WTC11 (cell line): ENCODE measurements at regions not wholly inside any gene's neighbourhood (a gene's known extent, or its start where the extent isn't known, plus 50 kb on each side); places are given as distances from the start of the nearest gene placed in this dataset.

Experiments used
- ATAC-seq: fragments of 200-7000 bp; cut with Tn5 transposase; 2 replicates; pipeline ENCODE4 v1.10.0; 2021; ENCODE audit warnings: mild to moderate bottlenecking, moderate library complexity
- CTCF ChIA-PET: fragments of 300-600 bp; sonication (Branson Sonifier 250); formaldehyde crosslinking; loops from one replicate; lab custom pipeline; 2021; ENCODE audit warnings: antibody characterized with exemption; lab: Charles Lee
- POLR2A ChIA-PET: fragments of 350-600 bp; sonication (Branson Sonifier 250); formaldehyde crosslinking; loops from one replicate; lab custom pipeline; 2021; ENCODE audit warnings: antibody characterized with exemption; lab: Charles Lee
- DNase-seq: peaks from one replicate; pipeline ENCODE4 v3.0.0; 2021; ENCODE audit warnings: low spot score
- H3K27ac Mint-ChIP-seq: 2 replicates; pipeline ENCODE4 v1.8.0; 2021; ENCODE audit warnings: mixed read lengths
- H3K27me3 Mint-ChIP-seq: 2 replicates; pipeline ENCODE4 v1.8.0; 2021; ENCODE audit warnings: low read depth, mild to moderate bottlenecking, moderate library complexity, mixed read lengths
- H3K36me3 Mint-ChIP-seq: 2 replicates; pipeline ENCODE4 v1.8.0; 2021; ENCODE audit warnings: mixed read lengths
- H3K4me1 Mint-ChIP-seq: 2 replicates; pipeline ENCODE4 v1.8.0; 2022; ENCODE audit warnings: mixed read lengths
- H3K4me3 Mint-ChIP-seq: 2 replicates; pipeline ENCODE4 v1.8.0; 2021; ENCODE audit warnings: mild to moderate bottlenecking, moderate library complexity, mixed read lengths
- H3K9me3 Mint-ChIP-seq: 2 replicates; pipeline ENCODE4 v1.8.0; 2021; ENCODE audit warnings: mixed read lengths
- CREB1 ChIP-seq: sonication (generic); formaldehyde crosslinking; IDR thresholded peaks from 2 replicates; pipeline ENCODE4 v1.8.0; 2023; ENCODE audit warnings: mild to moderate bottlenecking, missing genetic modification reagents
- CREM ChIP-seq: sonication (generic); formaldehyde crosslinking; IDR thresholded peaks from 2 replicates; pipeline ENCODE4 v1.8.1; 2022; ENCODE audit warnings: mild to moderate bottlenecking, missing genetic modification reagents, moderate library complexity
- ELF4 ChIP-seq: sonication (generic); formaldehyde crosslinking; IDR thresholded peaks from 2 replicates; pipeline ENCODE4 v1.8.1; 2022; ENCODE audit warnings: low read depth, mild to moderate bottlenecking, moderate library complexity, missing genetic modification reagents
- EMX1 ChIP-seq: fragments of 250-450 bp; sonication (Bioruptor Pico); IDR thresholded peaks from 2 replicates; pipeline ENCODE4 v1.8.0; 2021; ENCODE audit warnings: mild to moderate bottlenecking
- ETV6 ChIP-seq: sonication (generic); formaldehyde crosslinking; IDR thresholded peaks from 2 replicates; pipeline ENCODE4 v1.8.1; 2022; ENCODE audit warnings: mild to moderate bottlenecking, missing genetic modification reagents
- FOXJ3 ChIP-seq: sonication (generic); formaldehyde crosslinking; IDR thresholded peaks from 2 replicates; pipeline ENCODE4 v1.9.0; 2021; ENCODE audit warnings: missing genetic modification reagents, mild to moderate bottlenecking, borderline replicate concordance
- GRHL2 ChIP-seq: fragments of 250-450 bp; sonication (Bioruptor Pico); IDR thresholded peaks from 2 replicates; pipeline ENCODE4 v1.8.0; 2022; ENCODE audit warnings: mild to moderate bottlenecking, moderate library complexity; ENCODE audit not compliant: insufficient replicate concordance, severe bottlenecking
- IRF1 ChIP-seq: sonication (generic); formaldehyde crosslinking; IDR thresholded peaks from 2 replicates; pipeline ENCODE4 v1.8.0; 2023; ENCODE audit warnings: missing genetic modification reagents
- MLX ChIP-seq: sonication (generic); formaldehyde crosslinking; IDR thresholded peaks from 2 replicates; pipeline ENCODE4 v1.8.1; 2023; ENCODE audit warnings: mild to moderate bottlenecking, missing genetic modification reagents, moderate library complexity
- NFYB ChIP-seq: sonication (generic); formaldehyde crosslinking; conservative IDR thresholded peaks from 2 replicates; pipeline ENCODE4 v1.8.0; 2022; ENCODE audit warnings: low read depth, missing genetic modification reagents
- NR1H2 ChIP-seq: sonication (generic); formaldehyde crosslinking; IDR thresholded peaks from 2 replicates; pipeline ENCODE4 v1.9.0; 2021; ENCODE audit warnings: mild to moderate bottlenecking, moderate library complexity, missing genetic modification reagents
- PREB ChIP-seq: sonication (generic); formaldehyde crosslinking; IDR thresholded peaks from 2 replicates; pipeline ENCODE4 v1.8.1; 2022; ENCODE audit warnings: mild to moderate bottlenecking, missing genetic modification reagents, moderate library complexity, borderline replicate concordance
- SMAD3 ChIP-seq: sonication (generic); formaldehyde crosslinking; IDR thresholded peaks from 2 replicates; pipeline ENCODE4 v1.8.0; 2022; ENCODE audit warnings: missing genetic modification reagents, mild to moderate bottlenecking, borderline replicate concordance
- TEAD4 ChIP-seq: sonication (generic); formaldehyde crosslinking; IDR thresholded peaks from 2 replicates; pipeline ENCODE4 v1.8.0; 2022; ENCODE audit warnings: mild to moderate bottlenecking, missing genetic modification reagents
- TP53 ChIP-seq: sonication (generic); formaldehyde crosslinking; IDR thresholded peaks from 2 replicates; pipeline ENCODE4 v1.8.1; 2023; ENCODE audit warnings: mild to moderate bottlenecking, missing genetic modification reagents
- ZNF396 ChIP-seq: fragments of 250-450 bp; sonication (Bioruptor Pico); IDR thresholded peaks from 2 replicates; pipeline ENCODE4 v1.8.0; 2021; ENCODE audit warnings: mild to moderate bottlenecking, moderate library complexity, borderline replicate concordance
- TF ChIP-seq, protein P1 (sequence below): sonication (generic); formaldehyde crosslinking; IDR thresholded peaks from 2 replicates; pipeline ENCODE4 v1.8.0; 2023; ENCODE audit warnings: missing genetic modification reagents, mild to moderate bottlenecking, borderline replicate concordance
- TF ChIP-seq, protein P2 (sequence below): sonication (generic); formaldehyde crosslinking; IDR thresholded peaks from 2 replicates; pipeline ENCODE4 v1.8.1; 2023; ENCODE audit warnings: mild to moderate bottlenecking, missing genetic modification reagents, moderate library complexity
- TF ChIP-seq, protein P3 (sequence below): fragments of 250-450 bp; sonication (Bioruptor Pico); IDR thresholded peaks from 2 replicates; pipeline ENCODE4 v2.1.2; 2022; ENCODE audit warnings: mild to moderate bottlenecking, moderate library complexity

DNA sequence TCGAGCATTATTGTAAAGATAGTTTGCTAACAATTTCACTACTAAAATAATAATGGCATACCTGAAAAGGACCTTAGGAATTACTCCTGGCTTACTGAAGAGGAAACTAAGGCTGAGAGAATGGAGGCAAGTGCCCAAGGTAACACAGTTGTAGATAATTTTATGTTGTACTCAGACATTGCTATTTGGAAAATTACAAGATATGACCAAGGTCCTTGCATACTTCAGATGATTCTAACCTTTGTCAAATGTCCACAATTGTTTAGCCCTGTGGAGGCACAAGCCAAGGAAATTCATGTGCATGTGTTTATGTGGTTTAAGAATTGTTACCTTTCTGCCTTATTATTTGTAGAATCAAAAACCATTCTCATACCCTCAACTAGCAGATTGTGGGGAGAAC lies 105.7 kb downstream of the TUSC7 start (continued):
- TF ChIP-seq, protein P1, sequence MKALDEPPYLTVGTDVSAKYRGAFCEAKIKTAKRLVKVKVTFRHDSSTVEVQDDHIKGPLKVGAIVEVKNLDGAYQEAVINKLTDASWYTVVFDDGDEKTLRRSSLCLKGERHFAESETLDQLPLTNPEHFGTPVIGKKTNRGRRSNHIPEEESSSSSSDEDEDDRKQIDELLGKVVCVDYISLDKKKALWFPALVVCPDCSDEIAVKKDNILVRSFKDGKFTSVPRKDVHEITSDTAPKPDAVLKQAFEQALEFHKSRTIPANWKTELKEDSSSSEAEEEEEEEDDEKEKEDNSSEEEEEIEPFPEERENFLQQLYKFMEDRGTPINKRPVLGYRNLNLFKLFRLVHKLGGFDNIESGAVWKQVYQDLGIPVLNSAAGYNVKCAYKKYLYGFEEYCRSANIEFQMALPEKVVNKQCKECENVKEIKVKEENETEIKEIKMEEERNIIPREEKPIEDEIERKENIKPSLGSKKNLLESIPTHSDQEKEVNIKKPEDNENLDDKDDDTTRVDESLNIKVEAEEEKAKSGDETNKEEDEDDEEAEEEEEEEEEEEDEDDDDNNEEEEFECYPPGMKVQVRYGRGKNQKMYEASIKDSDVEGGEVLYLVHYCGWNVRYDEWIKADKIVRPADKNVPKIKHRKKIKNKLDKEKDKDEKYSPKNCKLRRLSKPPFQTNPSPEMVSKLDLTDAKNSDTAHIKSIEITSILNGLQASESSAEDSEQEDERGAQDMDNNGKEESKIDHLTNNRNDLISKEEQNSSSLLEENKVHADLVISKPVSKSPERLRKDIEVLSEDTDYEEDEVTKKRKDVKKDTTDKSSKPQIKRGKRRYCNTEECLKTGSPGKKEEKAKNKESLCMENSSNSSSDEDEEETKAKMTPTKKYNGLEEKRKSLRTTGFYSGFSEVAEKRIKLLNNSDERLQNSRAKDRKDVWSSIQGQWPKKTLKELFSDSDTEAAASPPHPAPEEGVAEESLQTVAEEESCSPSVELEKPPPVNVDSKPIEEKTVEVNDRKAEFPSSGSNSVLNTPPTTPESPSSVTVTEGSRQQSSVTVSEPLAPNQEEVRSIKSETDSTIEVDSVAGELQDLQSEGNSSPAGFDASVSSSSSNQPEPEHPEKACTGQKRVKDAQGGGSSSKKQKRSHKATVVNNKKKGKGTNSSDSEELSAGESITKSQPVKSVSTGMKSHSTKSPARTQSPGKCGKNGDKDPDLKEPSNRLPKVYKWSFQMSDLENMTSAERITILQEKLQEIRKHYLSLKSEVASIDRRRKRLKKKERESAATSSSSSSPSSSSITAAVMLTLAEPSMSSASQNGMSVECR (CRISPR knock-in tag): no peak
- TF ChIP-seq, protein P2, sequence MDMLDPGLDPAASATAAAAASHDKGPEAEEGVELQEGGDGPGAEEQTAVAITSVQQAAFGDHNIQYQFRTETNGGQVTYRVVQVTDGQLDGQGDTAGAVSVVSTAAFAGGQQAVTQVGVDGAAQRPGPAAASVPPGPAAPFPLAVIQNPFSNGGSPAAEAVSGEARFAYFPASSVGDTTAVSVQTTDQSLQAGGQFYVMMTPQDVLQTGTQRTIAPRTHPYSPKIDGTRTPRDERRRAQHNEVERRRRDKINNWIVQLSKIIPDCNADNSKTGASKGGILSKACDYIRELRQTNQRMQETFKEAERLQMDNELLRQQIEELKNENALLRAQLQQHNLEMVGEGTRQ (CRISPR knock-in tag): no peak
- no peak for TF ChIP-seq TEAD4 (CRISPR knock-in tag)
- no peak for TF ChIP-seq MLX
- TF ChIP-seq, protein P3, sequence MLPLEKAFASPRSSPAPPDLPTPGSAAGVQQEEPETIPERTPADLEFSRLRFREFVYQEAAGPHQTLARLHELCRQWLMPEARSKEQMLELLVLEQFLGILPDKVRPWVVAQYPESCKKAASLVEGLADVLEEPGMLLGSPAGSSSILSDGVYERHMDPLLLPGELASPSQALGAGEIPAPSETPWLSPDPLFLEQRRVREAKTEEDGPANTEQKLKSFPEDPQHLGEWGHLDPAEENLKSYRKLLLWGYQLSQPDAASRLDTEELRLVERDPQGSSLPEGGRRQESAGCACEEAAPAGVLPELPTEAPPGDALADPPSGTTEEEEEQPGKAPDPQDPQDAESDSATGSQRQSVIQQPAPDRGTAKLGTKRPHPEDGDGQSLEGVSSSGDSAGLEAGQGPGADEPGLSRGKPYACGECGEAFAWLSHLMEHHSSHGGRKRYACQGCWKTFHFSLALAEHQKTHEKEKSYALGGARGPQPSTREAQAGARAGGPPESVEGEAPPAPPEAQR (CRISPR knock-in tag): no peak
- no peak for TF ChIP-seq EMX1
- TF ChIP-seq FOXJ3 (CRISPR knock-in tag): no peak
- no peak for TF ChIP-seq ZNF396
- TF ChIP-seq, all 79 proteins: peak for 0

GRCh38 chr3:116815831-116816588 lies 106.4 kb downstream of the TUSC7 start:
- no peak for TF ChIP-seq SMAD3
- no peak for TF ChIP-seq CREM (CRISPR knock-in tag)
- no peak for TF ChIP-seq NR1H2
- TF ChIP-seq, all 79 proteins: peak for 0
- no peak for DNase-seq
- H3K4me3 Mint-ChIP-seq: no peak overlapping the region
- peaks cover 3% of the 10 kb centered on the region for H3K36me3 Mint-ChIP-seq
- peaks cover 5% of the 10 kb centered on the region for H3K9me3 Mint-ChIP-seq
- POLR2A ChIA-PET: no interaction called here
- peaks cover 45% of the 10 kb centered on the region for H3K4me1 Mint-ChIP-seq
- CTCF ChIA-PET: interaction anchor here (1.1 kb wide), 1 partner anchor 45 kb away, joined by 5 read pairs; no protein-coding TSS in a partner anchor
- H3K27ac Mint-ChIP-seq: peak overlapping the region; percentile 46; the same call in 1 of the 2 replicates
- no peaks in the 10 kb centered on the region for H3K27me3 Mint-ChIP-seq
- ATAC-seq: peak; percentile 64

DNA sequence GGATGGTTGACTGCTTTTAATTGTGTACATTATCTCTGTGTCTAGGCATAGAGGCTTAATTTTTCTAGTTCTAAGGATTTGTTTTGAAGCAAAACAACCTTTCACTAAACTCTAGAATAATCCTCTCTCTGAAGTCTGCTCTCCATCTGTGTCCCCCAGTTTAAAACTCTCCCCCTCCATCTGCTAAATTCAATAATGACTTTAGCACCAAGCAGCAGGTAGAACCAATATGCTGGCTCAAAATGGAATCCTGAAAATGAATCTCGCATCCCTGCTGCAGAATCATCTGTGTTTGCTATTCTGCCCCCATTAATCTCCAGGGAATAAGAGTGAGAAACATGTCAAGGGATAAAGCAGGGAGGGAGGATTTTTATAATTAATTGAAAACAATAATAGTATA lies 111.8 kb downstream of the TUSC7 start:
- CTCF ChIA-PET: no interaction called here
- Mint-ChIP-seq H3K4me3 (no peak overlapping the region), H3K9me3 (no peaks in the 10 kb centered on the region), H3K4me1 (peaks cover 23% of the 10 kb centered on the region), H3K27me3 (no peaks in the 10 kb centered on the region), H3K36me3 (no peaks in the 10 kb centered on the region), H3K27ac (no peak overlapping the region)
- DNase-seq (no peak), ATAC-seq (no peak)
- POLR2A ChIA-PET: no interaction called here
- no peak for TF ChIP-seq TP53 (CRISPR knock-in tag)
- TF ChIP-seq GRHL2: no peak
- TF ChIP-seq ELF4 (CRISPR knock-in tag): no peak
- TF ChIP-seq, protein P3 (CRISPR knock-in tag): no peak
- no peak for TF ChIP-seq CREB1
- no peak for TF ChIP-seq NFYB (CRISPR knock-in tag)
- TF ChIP-seq PREB: no peak
- TF ChIP-seq IRF1 (CRISPR knock-in tag): no peak
- no peak for TF ChIP-seq ETV6 (CRISPR knock-in tag)
